ENCODE measurements at regions not wholly inside any gene's neighbourhood (a gene's known extent, or its start where the extent isn't known, plus 50 kb on each side); places are given as distances from the start of the nearest gene placed in this dataset.

- no peak for DNase-seq (ENCODE audit: extremely low read depth in 1 of 2, low read depth in 1 of 2)
Measured at GRCh38 chr1:58430421-58431275, 115.9 kb downstream of the OMA1 start.

GRCh38 chr1:58426918-58427317 lies 119.6 kb downstream of the OMA1 start:
- no peak for DNase-seq (ENCODE audit: extremely low read depth in 1 of 2, low read depth in 1 of 2)

- no peak for DNase-seq (ENCODE audit: extremely low read depth in 1 of 2, low read depth in 1 of 2)
Measured at GRCh38 chr1:58422436-58422835, 124.1 kb downstream of the OMA1 start.

- DNase-seq (ENCODE audit: extremely low read depth in 1 of 2, low read depth in 1 of 2): no peak
Measured at GRCh38 chr1:58418283-58419228, 128.0 kb downstream of the OMA1 start.

- no peak for DNase-seq (ENCODE audit: extremely low read depth in 1 of 2, low read depth in 1 of 2)
Measured at GRCh38 chr1:58412071-58412580, 134.4 kb downstream of the OMA1 start.

GRCh38 chr1:58409890-58410289 lies 136.6 kb downstream of the OMA1 start:
- no peak for DNase-seq (ENCODE audit: extremely low read depth in 1 of 2, low read depth in 1 of 2)

GRCh38 chr1:58409336-58409735 lies 137.2 kb downstream of the OMA1 start:
- no peak for DNase-seq (ENCODE audit: extremely low read depth in 1 of 2, low read depth in 1 of 2)

GRCh38 chr1:58406301-58407071 lies 140.0 kb downstream of the OMA1 start:
- no peak for DNase-seq (ENCODE audit: extremely low read depth in 1 of 2, low read depth in 1 of 2)

GRCh38 chr1:58405660-58406059 lies 140.9 kb downstream of the OMA1 start:
- no peak for DNase-seq (ENCODE audit: extremely low read depth in 1 of 2, low read depth in 1 of 2)

- DNase-seq (ENCODE audit: extremely low read depth in 1 of 2, low read depth in 1 of 2): no peak
Measured at GRCh38 chr1:58403894-58404293, 142.6 kb downstream of the OMA1 start.

- DNase-seq (ENCODE audit: extremely low read depth in 1 of 2, low read depth in 1 of 2): no peak
Measured at GRCh38 chr1:58402444-58402843, 144.1 kb downstream of the OMA1 start.

GRCh38 chr1:58401991-58402390 lies 144.5 kb downstream of the OMA1 start:
- DNase-seq (ENCODE audit: extremely low read depth in 1 of 2, low read depth in 1 of 2): no peak

GRCh38 chr1:58399176-58399575 lies 147.3 kb downstream of the OMA1 start:
- no peak for DNase-seq (ENCODE audit: extremely low read depth in 1 of 2, low read depth in 1 of 2)

GRCh38 chr1:58398714-58399113 lies 147.8 kb downstream of the OMA1 start:
- no peak for DNase-seq (ENCODE audit: extremely low read depth in 1 of 2, low read depth in 1 of 2)

GRCh38 chr1:58397187-58397820 lies 149.2 kb downstream of the OMA1 start:
- no peak for DNase-seq (ENCODE audit: extremely low read depth in 1 of 2, low read depth in 1 of 2)

- DNase-seq (ENCODE audit: extremely low read depth in 1 of 2, low read depth in 1 of 2): no peak
Measured at GRCh38 chr1:58396150-58396549, 150.4 kb downstream of the OMA1 start.

GRCh38 chr1:58395355-58395754 lies 151.2 kb downstream of the OMA1 start:
- no peak for DNase-seq (ENCODE audit: extremely low read depth in 1 of 2, low read depth in 1 of 2)

- DNase-seq (ENCODE audit: extremely low read depth in 1 of 2, low read depth in 1 of 2): peak in 1 of 2 donors; percentile 2
Measured at GRCh38 chr1:58392083-58392482, 154.4 kb downstream of the OMA1 start.

GRCh38 chr1:58391514-58391913 lies 155.0 kb downstream of the OMA1 start:
- DNase-seq (ENCODE audit: extremely low read depth in 1 of 2, low read depth in 1 of 2): no peak

- no peak for DNase-seq (ENCODE audit: extremely low read depth in 1 of 2, low read depth in 1 of 2)
Measured at GRCh38 chr1:58391056-58391455, 155.5 kb downstream of the OMA1 start.
